ENCODE measurements at regions not wholly inside any gene's neighbourhood (a gene's known extent, or its start where the extent isn't known, plus 50 kb on each side); places are given as distances from the start of the nearest gene placed in this dataset.

- no peaks in the 10 kb centered on the region for H4K20me1 ChIP-seq (ENCODE audit: control insufficient read depth, extremely low read depth, insufficient read depth, low read length)
- dilution Hi-C loops (cut with MboI; ENCODE audit: extremely low pct_ligation_motif_present, low sequenced_read_pairs) = no loop called here
- H3K9ac ChIP-seq (ENCODE audit: control insufficient read depth, extremely low read depth, insufficient read depth, low read length) = no peak overlapping the region
- TF ChIP-seq EZH2 (IDR thresholded peaks at IDR 0.05; ENCODE audit: low read length) = no peak
- TF ChIP-seq, protein P1, sequence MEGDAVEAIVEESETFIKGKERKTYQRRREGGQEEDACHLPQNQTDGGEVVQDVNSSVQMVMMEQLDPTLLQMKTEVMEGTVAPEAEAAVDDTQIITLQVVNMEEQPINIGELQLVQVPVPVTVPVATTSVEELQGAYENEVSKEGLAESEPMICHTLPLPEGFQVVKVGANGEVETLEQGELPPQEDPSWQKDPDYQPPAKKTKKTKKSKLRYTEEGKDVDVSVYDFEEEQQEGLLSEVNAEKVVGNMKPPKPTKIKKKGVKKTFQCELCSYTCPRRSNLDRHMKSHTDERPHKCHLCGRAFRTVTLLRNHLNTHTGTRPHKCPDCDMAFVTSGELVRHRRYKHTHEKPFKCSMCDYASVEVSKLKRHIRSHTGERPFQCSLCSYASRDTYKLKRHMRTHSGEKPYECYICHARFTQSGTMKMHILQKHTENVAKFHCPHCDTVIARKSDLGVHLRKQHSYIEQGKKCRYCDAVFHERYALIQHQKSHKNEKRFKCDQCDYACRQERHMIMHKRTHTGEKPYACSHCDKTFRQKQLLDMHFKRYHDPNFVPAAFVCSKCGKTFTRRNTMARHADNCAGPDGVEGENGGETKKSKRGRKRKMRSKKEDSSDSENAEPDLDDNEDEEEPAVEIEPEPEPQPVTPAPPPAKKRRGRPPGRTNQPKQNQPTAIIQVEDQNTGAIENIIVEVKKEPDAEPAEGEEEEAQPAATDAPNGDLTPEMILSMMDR (optimal IDR thresholded peaks at IDR 0.05 in 1 of 3, IDR thresholded peaks at IDR 0.05 in 1 of 3, conservative IDR thresholded peaks at IDR 0.05 in 1 of 3; ENCODE audit: extremely low read depth in 1 of 3, insufficient read depth in 2 of 3, low read length in 3 of 3) = no peak
- H3K4me1 ChIP-seq (ENCODE audit: control insufficient read depth, extremely low read depth, insufficient read depth, low read length) = no peaks in the 10 kb centered on the region
- no peaks in the 10 kb centered on the region for H3K9me1 ChIP-seq (ENCODE audit: control insufficient read depth, extremely low read depth, insufficient read depth, low read length)
- H2AFZ ChIP-seq (ENCODE audit: control insufficient read depth, low read length) = no peak overlapping the region
- H3K9me3 ChIP-seq (ENCODE audit: control insufficient read depth, low read depth, low read length) = no peaks in the 10 kb centered on the region
- FAIRE-seq = no peak
- no peak for DNase-seq (ENCODE audit: low read depth, low spot score)
- no peak overlapping the region for H3K27ac ChIP-seq (ENCODE audit: control insufficient read depth, insufficient read depth, low read length)
- H3K27me3 ChIP-seq (ENCODE audit: control insufficient read depth, extremely low read depth, insufficient read depth, low read length) = peaks cover 21% of the 10 kb centered on the region
- no peaks in the 10 kb centered on the region for H3K36me3 ChIP-seq (ENCODE audit: control insufficient read depth in 2 of 2, extremely low read depth in 1 of 2, insufficient read depth in 2 of 2, low read length in 2 of 2)
- H3K4me2 ChIP-seq (ENCODE audit: control insufficient read depth, extremely low read depth, insufficient read depth, low read depth, low read length) = no peak overlapping the region
- H3K4me3 ChIP-seq (ENCODE audit: control insufficient read depth in 2 of 3, extremely low read depth in 1 of 3, insufficient read depth in 2 of 3, low read depth in 1 of 3, low read length in 3 of 3) = no peak overlapping the region
- H3K79me2 ChIP-seq (ENCODE audit: control insufficient read depth, insufficient read depth, low read length) = no peaks in the 10 kb centered on the region
Measured at GRCh38 chr15:69934607-69935006, 163.1 kb downstream of the TLE3 start.

DNA sequence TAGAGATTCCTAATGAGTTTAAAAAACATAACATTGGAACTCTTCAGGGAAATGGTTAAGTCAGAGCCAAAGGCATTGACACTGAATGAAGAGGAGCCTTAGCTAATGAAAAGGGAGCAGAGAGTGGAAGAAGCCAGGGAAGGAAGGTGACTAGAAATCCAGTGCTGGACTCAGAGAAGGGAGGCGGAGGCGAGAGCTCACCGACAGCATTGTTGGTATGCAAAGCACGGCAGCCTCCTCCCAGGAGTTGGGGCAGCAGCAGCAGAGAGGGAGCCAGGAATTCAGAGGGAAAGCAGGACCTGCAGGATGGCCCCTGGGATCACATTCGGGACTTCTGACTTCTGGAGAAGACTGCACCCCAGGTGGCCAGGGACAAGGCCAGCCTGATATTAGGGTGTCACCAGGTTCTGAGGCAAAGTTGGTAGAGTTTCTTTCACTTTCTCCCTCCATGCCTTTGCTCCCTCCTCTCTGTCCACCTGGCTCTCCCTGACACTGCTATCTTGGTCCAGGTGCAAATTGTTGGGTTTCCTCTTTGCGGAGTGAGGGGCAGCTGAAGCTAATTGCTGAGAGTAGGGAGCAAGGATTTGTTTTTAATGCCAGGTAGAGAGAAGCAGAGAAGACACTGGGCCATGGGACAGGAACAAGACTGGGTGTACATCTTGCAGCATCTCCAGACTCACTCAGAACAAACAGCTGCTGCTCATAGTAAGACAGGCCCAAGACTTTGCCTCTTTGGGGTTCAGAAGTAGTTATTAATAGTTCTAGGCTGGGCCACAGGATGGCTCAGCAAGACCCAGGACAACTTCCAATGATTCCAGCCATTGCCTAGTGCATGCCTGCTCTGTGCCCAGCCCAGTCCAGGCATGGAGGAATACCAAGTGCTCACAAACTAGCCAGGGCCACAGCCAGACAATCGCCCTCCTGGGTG, 157.9 kb downstream of the TLE3 start:
- H3K79me2 ChIP-seq (ENCODE audit: control insufficient read depth, insufficient read depth, low read length) = no peaks in the 10 kb centered on the region
- peaks cover 29% of the 10 kb centered on the region for H3K27me3 ChIP-seq (ENCODE audit: control insufficient read depth, extremely low read depth, insufficient read depth, low read length)
- FAIRE-seq (no peak), DNase-seq (ENCODE audit: low read depth, low spot score) (no peak)
- no peaks in the 10 kb centered on the region for H3K9me3 ChIP-seq (ENCODE audit: control insufficient read depth, low read depth, low read length)
- H3K27ac ChIP-seq (ENCODE audit: control insufficient read depth, insufficient read depth, low read length) = no peak overlapping the region
- dilution Hi-C loops (cut with MboI; ENCODE audit: extremely low pct_ligation_motif_present, low sequenced_read_pairs) = no loop called here
- H3K36me3 ChIP-seq (ENCODE audit: control insufficient read depth in 2 of 2, extremely low read depth in 1 of 2, insufficient read depth in 2 of 2, low read length in 2 of 2) = no peaks in the 10 kb centered on the region
- no peak overlapping the region for H3K9ac ChIP-seq (ENCODE audit: control insufficient read depth, extremely low read depth, insufficient read depth, low read length)
- no peak overlapping the region for H2AFZ ChIP-seq (ENCODE audit: control insufficient read depth, low read length)
- no peak overlapping the region for H3K4me3 ChIP-seq (ENCODE audit: control insufficient read depth in 2 of 3, extremely low read depth in 1 of 3, insufficient read depth in 2 of 3, low read depth in 1 of 3, low read length in 3 of 3)
- H3K9me1 ChIP-seq (ENCODE audit: control insufficient read depth, extremely low read depth, insufficient read depth, low read length) = no peaks in the 10 kb centered on the region
- H3K4me1 ChIP-seq (ENCODE audit: control insufficient read depth, extremely low read depth, insufficient read depth, low read length) = no peaks in the 10 kb centered on the region
- no peak overlapping the region for H3K4me2 ChIP-seq (ENCODE audit: control insufficient read depth, extremely low read depth, insufficient read depth, low read depth, low read length)
- TF ChIP-seq, protein P1 (optimal IDR thresholded peaks at IDR 0.05 in 1 of 3, IDR thresholded peaks at IDR 0.05 in 1 of 3, conservative IDR thresholded peaks at IDR 0.05 in 1 of 3; ENCODE audit: extremely low read depth in 1 of 3, insufficient read depth in 2 of 3, low read length in 3 of 3) = no peak
- no peak for TF ChIP-seq EZH2 (IDR thresholded peaks at IDR 0.05; ENCODE audit: low read length)
- H4K20me1 ChIP-seq (ENCODE audit: control insufficient read depth, extremely low read depth, insufficient read depth, low read length) = no peaks in the 10 kb centered on the region

Measured in keratinocyte (primary cell).